AG09319 (cell line): ENCODE measurements at regions not wholly inside any gene's neighbourhood (a gene's known extent, or its start where the extent isn't known, plus 50 kb on each side); places are given as distances from the start of the nearest gene placed in this dataset.

ENCODE experiments used
- DNase-seq: peaks from one replicate; pipeline ENCODE4 v3.0.0-alpha.2; 2010; ENCODE audit warnings: low read depth; ENCODE audit errors: extremely low read depth
- CTCF ChIP-seq: IDR thresholded peaks from 2 replicates; pipeline ENCODE4 v1.5.1; 2011; ENCODE audit warnings: low read depth, mild to moderate bottlenecking, inconsistent platforms, low read length, moderate library complexity

DNA sequence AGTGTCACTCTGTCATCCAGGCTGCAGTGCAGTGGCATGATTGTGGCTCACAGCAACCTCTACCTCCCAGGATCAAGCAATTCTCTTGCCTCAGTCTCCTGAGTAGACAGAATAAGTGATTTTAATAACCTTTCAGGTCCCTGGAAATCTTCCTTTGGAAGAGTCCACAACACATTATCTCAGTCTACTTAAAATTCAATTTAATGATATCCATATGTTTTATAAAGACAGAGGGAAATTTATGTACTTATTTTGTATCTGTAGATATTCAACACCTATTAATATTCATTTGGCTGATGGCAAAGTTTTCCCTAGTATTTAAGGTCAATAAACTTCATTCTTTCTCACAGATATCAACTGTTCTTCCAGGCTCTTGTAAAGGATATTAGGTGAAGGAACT, 881.4 kb upstream of the GJE1 start:
- no peak for DNase-seq
- TF ChIP-seq CTCF, result no peak

GRCh38 chr6:141248021-141248799, 884.5 kb upstream of the GJE1 start:
- no peak for DNase-seq
- TF ChIP-seq CTCF, result no peak

DNA sequence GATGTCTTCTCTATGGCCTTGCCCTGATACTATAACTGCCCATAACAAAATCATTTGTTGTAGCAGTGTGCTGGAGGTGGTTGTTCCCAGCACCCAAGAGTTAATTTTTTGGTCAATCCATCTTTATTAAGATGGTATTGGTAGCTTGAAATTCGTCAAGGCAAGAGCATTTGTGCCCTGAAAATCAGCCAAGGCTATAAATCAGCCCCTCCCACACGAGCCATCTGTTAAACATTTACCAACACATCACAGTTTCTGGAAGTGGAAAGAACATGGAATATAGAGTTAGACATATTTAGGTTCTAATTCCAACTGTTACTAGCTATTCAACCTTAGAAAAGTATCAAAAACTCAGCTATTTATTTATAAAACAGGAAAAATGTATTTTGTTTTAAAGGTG, 888.4 kb upstream of the GJE1 start:
- TF ChIP-seq CTCF, result no peak
- no peak for DNase-seq

DNA sequence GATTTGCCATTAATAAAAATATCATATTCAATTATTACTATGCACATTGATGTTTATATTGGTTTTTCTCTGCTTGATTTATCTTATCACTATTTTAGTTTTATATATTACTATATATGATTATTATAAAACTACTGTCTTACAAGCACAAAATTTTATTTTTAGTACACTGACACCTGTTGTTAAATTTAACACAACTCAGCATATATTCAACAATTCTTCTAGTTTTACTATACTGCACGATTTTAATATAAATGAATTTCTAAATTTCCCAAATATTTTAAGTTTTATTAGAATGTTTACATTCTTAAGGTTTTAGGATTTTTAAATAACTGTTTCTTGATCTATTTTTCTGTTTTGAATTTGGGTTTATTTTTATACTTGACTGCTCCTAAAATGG, 889.8 kb upstream of the GJE1 start:
- no peak for TF ChIP-seq CTCF
- DNase-seq, result no peak

DNA sequence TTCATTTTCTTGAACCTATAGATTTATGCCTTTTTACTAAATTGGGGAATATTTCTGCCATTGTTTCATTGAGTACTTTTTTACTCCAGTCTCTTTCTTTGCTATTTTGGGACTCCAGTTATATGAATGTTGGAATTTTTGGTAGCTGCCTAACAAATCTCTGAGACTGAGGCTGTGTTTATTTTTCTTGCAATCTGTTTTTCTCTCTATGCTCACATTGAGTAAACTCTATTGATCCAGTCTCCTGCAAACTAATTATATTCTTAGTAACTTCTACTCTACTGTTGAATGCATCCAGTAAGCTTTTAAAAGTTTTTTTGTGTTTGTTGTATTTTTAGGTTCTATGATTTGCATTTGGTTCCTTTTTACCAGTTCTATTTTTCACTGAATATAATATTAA, 903.4 kb upstream of the GJE1 start:
- no peak for DNase-seq

DNA sequence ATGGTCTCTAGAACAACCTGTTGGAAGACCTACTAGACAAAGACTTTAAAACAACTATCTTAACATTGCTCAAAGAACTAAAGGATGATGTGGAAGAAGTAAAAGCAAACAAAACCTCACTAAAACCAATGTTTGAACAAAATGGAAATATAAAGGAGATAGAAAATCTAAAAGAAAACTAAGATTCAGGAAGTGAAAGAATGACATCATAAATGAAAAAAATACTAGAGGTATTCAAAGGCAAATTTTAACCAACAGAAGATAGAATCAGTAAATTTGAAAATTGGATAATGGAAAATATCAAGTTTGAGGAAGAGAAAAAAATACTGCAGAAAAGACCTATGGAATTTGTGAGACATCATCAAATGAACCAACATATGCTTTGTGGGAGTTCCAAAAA, 914.1 kb upstream of the GJE1 start:
- no peak for TF ChIP-seq CTCF
- DNase-seq, result no peak

More for the DNA sequence above, 903.4 kb upstream of the GJE1 start:
- no peak for TF ChIP-seq CTCF

- no peak for TF ChIP-seq CTCF
- DNase-seq, result no peak
Observed at GRCh38 chr6:141216726-141217125, 916.0 kb upstream of the GJE1 start.
